Stomach (tissue), 8 donors: ENCODE measurements at regions not wholly inside any gene's neighbourhood (a gene's known extent, or its start where the extent isn't known, plus 50 kb on each side); places are given as distances from the start of the nearest gene placed in this dataset.

Experiments used
- DNase-seq, 2 donors: peaks; one replicate each; pipeline versions ENCODE4 v3.0.0 to v3.0.0-alpha.2; 2013 to 2019
- H3K27ac ChIP-seq, 5 donors: fragments of 200-600 bp in 4 of 5; sonication (generic) in 4 of 5; one replicate each; pipeline ENCODE4 v1.5.1; 2013 to 2019; ENCODE audit warnings: mild to moderate bottlenecking in 1 of 5, moderate library complexity in 1 of 5
- H3K27me3 ChIP-seq, 3 donors: fragments of 200-600 bp; sonication (generic); one replicate each; pipeline ENCODE4 v1.5.1; 2017 to 2019; ENCODE audit warnings: mixed run types in 1 of 3
- H3K36me3 ChIP-seq, 4 donors: fragments of 200-600 bp; sonication (generic); 1 replicate in 3 of 4; 2 replicates in 1 of 4; pipeline ENCODE4 v1.5.1; 2016 to 2019
- H3K4me1 ChIP-seq, 4 donors: fragments of 200-600 bp; sonication (generic); one replicate each; pipeline ENCODE4 v1.5.1; 2016 to 2019
- H3K4me3 ChIP-seq, 4 donors: fragments of 200-600 bp; sonication (generic) in 3 of 4; one replicate each; pipeline ENCODE4 v1.5.1; 2016 to 2019; ENCODE audit warnings: mild to moderate bottlenecking in 1 of 4
- H3K9me3 ChIP-seq, 4 donors: fragments of 200-600 bp; sonication (generic); one replicate each; pipeline ENCODE4 v1.5.1; 2016 to 2019
- EP300 ChIP-seq: sonication (generic); formaldehyde crosslinking; IDR thresholded peaks from one replicate; pipeline ENCODE4 v1.6.1; 2017; ENCODE audit warnings: antibody characterized with exemption
- POLR2A ChIP-seq, 4 donors: fragments of 450-650 bp; IDR thresholded peaks; one replicate each; pipeline ENCODE4 v1.6.1; 2016; ENCODE audit warnings: antibody characterized with exemption in 4 of 4, control low read depth in 2 of 4, mild to moderate bottlenecking in 1 of 4, moderate library complexity in 1 of 4
- POLR2AphosphoS5 ChIP-seq, 3 donors: sonication (generic); formaldehyde crosslinking; IDR thresholded peaks; one replicate each; pipeline ENCODE4 v1.6.1; 2016; ENCODE audit warnings: antibody characterized with exemption in 3 of 3
- WGBS, 5 donors: extraction: QIAGEN DNeasy Blood & Tissue Kit in 3 of 5; methylation state at CpG; one replicate each; pipeline versions ENCODE4 v1.1.5 to v1.1.7; 2013 to 2018; 5-methylcytosine and 5-hydroxymethylcytosine counted together
- intact Hi-C: fragments of 100-400 bp; cut with DNase I; formaldehyde crosslinking; loops from one replicate; pipeline ENCODE4 v1.15.1; 2023; ENCODE audit warnings: low total_unique reads
- TF ChIP-seq, protein P1 (sequence below), 7 experiments: fragments of 450-650 bp in 4 of 7; fragments of 200-600 bp in 3 of 7; sonication (generic) in 3 of 7; IDR thresholded peaks; one replicate each; pipeline ENCODE4 v1.5.1; 2016 to 2019; ENCODE audit warnings: antibody characterized with exemption in 7 of 7, control low read depth in 2 of 7, mild to moderate bottlenecking in 1 of 7
- donor health status: healthy with polysubstance abuse.
- donor health status: Bipolar disorder and iron deficiency.
- donor health status: healthy.

DNA sequence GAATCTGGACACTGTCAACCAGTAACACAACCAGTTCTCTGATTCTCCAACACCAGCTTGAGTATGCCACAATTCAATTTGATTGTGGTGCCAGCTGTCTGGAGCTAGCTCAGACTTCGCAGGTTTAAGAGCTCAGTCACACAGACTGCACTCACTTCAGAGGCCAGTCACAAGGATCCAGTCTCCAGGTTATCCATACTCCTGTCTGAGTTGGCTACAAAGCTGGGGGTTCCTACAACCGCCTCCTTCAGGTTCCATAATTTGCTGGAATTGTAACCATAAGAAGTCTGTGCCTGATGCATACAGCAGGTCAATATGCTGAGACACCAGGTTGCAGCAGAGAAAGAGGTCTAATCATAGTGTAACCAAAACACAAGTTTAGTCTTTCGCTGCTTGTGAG is 70.5 kb upstream of the CPSF6 start:
- intact Hi-C loops = no loop called here
- H3K27me3 ChIP-seq = no peaks in the 10 kb centered on the region
- H3K4me3 ChIP-seq = no peak overlapping the region
- WGBS, 5 donors = 92 to 98% (median 94%) methylated on average over 3 of the region's 3 CpGs
- H3K4me1 ChIP-seq = no peaks in the 10 kb centered on the region
- H3K9me3 ChIP-seq = no peaks in the 10 kb centered on the region
- no peaks in the 10 kb centered on the region for H3K36me3 ChIP-seq
- no peak for TF ChIP-seq POLR2AphosphoS5 (IDR thresholded peaks at IDR 0.05)
- TF ChIP-seq POLR2A (IDR thresholded peaks at IDR 0.05) = no peak
- TF ChIP-seq EP300 = no peak
- TF ChIP-seq, protein P1, sequence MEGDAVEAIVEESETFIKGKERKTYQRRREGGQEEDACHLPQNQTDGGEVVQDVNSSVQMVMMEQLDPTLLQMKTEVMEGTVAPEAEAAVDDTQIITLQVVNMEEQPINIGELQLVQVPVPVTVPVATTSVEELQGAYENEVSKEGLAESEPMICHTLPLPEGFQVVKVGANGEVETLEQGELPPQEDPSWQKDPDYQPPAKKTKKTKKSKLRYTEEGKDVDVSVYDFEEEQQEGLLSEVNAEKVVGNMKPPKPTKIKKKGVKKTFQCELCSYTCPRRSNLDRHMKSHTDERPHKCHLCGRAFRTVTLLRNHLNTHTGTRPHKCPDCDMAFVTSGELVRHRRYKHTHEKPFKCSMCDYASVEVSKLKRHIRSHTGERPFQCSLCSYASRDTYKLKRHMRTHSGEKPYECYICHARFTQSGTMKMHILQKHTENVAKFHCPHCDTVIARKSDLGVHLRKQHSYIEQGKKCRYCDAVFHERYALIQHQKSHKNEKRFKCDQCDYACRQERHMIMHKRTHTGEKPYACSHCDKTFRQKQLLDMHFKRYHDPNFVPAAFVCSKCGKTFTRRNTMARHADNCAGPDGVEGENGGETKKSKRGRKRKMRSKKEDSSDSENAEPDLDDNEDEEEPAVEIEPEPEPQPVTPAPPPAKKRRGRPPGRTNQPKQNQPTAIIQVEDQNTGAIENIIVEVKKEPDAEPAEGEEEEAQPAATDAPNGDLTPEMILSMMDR (IDR thresholded peaks at IDR 0.05) = no peak
- DNase-seq = no peak
- no peak overlapping the region for H3K27ac ChIP-seq

DNA sequence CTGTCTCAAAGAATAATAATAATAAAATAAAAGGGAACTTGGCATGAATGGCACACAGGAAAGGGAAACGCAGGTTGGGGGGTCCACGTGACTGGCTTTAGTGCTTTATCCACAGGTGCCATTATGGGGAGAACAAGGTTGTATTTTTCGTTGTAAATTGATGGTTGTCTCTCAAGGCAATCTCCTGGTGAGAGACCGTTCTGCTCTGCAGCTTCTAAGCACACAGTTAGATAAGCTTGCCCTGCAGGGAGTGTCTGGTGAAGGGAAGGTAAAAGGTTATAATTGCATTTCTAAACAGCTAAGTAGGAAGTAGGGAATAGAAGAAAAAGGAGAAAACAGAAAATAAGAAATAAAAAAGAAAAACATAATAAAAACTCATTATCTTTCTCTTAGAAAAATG is 69.1 kb upstream of the CPSF6 start:
- Histone ChIP-seq H3K9me3 (no peaks in the 10 kb centered on the region), H3K4me3 (no peak overlapping the region), H3K4me1 (no peaks in the 10 kb centered on the region), H3K27ac (no peak overlapping the region), H3K27me3 (no peaks in the 10 kb centered on the region), H3K36me3 (no peaks in the 10 kb centered on the region)
- no peak for DNase-seq
- 62 to 70% (median 65%) methylated on average over 4 of the region's 4 CpGs for WGBS, 5 donors
- intact Hi-C loops = no loop called here
- TF ChIP-seq, protein P1 (IDR thresholded peaks at IDR 0.05) = no peak
- no peak for TF ChIP-seq POLR2AphosphoS5 (IDR thresholded peaks at IDR 0.05)
- no peak for TF ChIP-seq POLR2A (IDR thresholded peaks at IDR 0.05)
- no peak for TF ChIP-seq EP300

DNA sequence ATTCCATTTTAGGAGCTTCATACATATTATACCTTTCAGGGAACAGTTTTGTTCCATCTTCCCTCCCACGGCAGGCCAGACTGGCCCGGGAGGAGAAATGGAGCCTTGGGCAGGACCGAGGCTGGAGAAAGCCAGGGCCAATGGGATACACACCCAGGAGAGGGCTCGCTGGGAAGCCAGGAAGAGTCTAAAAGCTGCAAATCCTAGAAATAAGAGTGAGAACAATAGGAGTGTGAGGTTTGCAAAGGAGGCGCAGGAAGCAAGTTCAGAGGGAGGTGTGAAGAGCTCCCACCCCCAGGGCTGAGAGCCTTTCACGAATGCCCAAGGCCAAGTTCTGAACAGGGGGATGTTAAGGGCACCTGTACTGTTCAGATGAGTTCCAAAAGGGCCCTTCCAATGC is 67.5 kb upstream of the CPSF6 start:
- no peaks in the 10 kb centered on the region for H3K36me3 ChIP-seq
- peaks cover 0 to 7% (median 3%) of the 10 kb centered on the region in 4 donors for H3K9me3 ChIP-seq
- H3K4me3 ChIP-seq = no peak overlapping the region
- no peak for DNase-seq
- H3K4me1 ChIP-seq = no peaks in the 10 kb centered on the region
- intact Hi-C loops = no loop called here
- no peak overlapping the region for H3K27ac ChIP-seq
- no peak for TF ChIP-seq POLR2AphosphoS5 (IDR thresholded peaks at IDR 0.05)
- no peaks in the 10 kb centered on the region for H3K27me3 ChIP-seq
- WGBS, 5 donors = 73 to 81% (median 75%) methylated on average over 6 of the region's 6 CpGs

DNA sequence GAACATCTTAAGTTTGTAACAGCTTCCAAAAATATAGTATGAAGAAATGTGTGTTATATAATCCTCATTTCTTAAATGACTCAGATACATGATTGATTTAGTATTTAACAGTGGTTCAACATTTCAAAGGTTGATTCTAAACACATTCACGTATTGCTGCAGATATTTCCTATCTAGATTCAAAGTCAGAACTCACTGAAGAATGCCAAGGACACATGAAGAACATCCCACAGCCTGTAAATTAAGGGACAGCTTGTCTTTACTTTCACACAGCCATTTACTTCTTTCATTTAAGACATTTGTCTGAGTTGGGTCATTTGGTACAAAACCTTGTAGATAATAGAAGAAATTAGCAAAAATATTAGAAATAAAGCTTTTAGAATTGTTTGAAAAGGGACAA is 66.9 kb upstream of the CPSF6 start:
- WGBS, 5 donors = 38 to 55% (median 47%) methylated on average over 1 of the region's 1 CpG
- TF ChIP-seq, protein P1 (IDR thresholded peaks at IDR 0.05) = no peak
- no peak for TF ChIP-seq EP300
- no peak for TF ChIP-seq POLR2A (IDR thresholded peaks at IDR 0.05)
- TF ChIP-seq POLR2AphosphoS5 (IDR thresholded peaks at IDR 0.05) = no peak
- no peak for DNase-seq
- Histone ChIP-seq H3K27me3 (no peaks in the 10 kb centered on the region), H3K27ac (no peak overlapping the region), H3K9me3 (peaks cover 0 to 7% (median 3%) of the 10 kb centered on the region in 4 donors), H3K4me1 (no peaks in the 10 kb centered on the region), H3K36me3 (no peaks in the 10 kb centered on the region), H3K4me3 (no peak overlapping the region)
- intact Hi-C loops = no loop called here

DNA sequence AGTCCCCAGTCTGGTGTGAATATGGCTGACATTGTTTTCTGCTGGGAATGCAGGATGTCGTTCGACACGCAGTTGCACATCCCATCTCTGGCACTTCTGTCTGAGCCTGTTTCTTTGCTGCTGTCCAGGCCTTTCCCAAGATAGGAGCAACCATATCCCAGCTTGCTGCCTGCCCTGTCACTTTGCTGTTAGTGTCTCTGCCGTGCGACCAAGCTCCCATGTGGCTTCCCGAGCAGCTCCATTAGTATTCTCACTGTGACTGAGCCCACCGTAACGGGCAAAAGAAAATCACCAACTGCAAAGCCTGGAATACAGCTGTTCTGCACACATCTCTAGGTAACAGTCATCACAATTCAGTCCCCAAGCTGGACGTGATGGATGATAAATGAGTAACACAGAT is 66.0 kb upstream of the CPSF6 start:
- Histone ChIP-seq H3K27me3 (no peaks in the 10 kb centered on the region), H3K4me1 (no peaks in the 10 kb centered on the region), H3K36me3 (no peaks in the 10 kb centered on the region), H3K27ac (no peak overlapping the region), H3K4me3 (no peak overlapping the region), H3K9me3 (peaks cover 0 to 7% (median 3%) of the 10 kb centered on the region in 4 donors)
- DNase-seq = no peak
- intact Hi-C loops = no loop called here
- TF ChIP-seq, protein P1 (IDR thresholded peaks at IDR 0.05) = no peak
- TF ChIP-seq POLR2A (IDR thresholded peaks at IDR 0.05) = no peak
- no peak for TF ChIP-seq POLR2AphosphoS5 (IDR thresholded peaks at IDR 0.05)
- TF ChIP-seq EP300 = no peak
- 60 to 77% (median 75%) methylated on average over 9 of the region's 9 CpGs for WGBS, 5 donors
